Myocyte (in vitro differentiated cells): ENCODE measurements at regions not wholly inside any gene's neighbourhood (a gene's known extent, or its start where the extent isn't known, plus 50 kb on each side); places are given as distances from the start of the nearest gene placed in this dataset.

Experiments
- DNase-seq: peaks from one replicate; pipeline ENCODE4 v3.0.0-alpha.2; 2012; ENCODE audit warnings: low read depth

DNA sequence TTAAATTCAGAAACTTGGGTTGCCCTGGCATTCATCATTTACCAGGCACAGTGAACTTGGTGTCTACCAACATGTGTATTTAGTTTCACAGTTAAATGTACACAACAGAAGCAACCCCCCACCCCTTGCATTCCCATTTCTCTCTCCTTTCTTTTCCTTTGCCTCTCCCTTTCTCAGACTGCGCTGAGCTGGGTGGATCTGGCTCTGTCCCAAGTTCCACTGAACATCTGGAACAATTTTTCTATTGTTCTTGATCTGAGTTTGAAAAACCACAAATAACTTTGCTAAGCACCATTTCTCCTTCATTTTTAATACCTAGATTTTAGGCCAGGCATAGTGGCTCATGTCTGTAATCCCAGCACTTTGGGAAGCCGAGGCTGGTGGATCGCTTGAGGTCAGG, 242.2 kb downstream of the ABHD5 start:
- DNase-seq, result no peak

DNA sequence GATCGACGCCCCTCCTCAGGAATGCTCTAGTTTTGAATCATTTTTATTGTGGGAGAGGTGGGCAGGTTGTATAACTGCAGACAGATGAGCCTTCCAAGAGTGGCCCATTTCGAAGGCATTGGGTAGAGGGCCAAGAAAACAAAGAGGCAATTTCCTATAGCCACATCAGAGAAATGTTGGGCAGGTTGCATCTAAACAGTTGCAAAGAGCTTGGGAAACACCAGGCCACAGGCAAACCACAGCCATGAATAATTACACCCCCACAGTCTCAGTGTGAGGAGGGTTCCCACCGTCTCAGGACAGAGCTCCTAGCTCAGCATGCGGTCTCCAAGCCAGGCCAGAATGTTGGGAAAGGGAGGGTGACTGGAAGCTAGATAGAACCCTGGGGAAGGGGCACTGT, 257.3 kb downstream of the ABHD5 start:
- DNase-seq, result peak; percentile 68

DNA sequence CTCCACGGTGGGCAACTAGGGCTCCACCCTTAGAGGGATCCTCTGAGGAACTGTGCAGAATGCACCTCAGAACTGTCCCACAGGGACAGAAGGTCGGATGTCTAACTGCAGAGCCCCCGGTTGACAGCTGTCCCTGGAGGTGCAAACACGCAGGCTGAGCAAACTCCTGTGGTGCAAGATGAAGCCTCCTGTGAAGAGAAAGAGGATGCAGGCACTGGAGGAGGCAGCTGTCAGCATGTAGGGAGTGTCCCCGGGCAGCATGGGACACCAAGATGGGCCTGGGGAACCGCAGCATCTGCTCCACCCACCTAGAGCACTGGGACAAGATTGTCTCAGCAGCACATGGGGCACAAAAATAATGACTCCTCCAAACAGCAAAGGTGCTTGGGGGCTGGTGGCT, 258.9 kb downstream of the ABHD5 start:
- DNase-seq, result peak; percentile 58

DNA sequence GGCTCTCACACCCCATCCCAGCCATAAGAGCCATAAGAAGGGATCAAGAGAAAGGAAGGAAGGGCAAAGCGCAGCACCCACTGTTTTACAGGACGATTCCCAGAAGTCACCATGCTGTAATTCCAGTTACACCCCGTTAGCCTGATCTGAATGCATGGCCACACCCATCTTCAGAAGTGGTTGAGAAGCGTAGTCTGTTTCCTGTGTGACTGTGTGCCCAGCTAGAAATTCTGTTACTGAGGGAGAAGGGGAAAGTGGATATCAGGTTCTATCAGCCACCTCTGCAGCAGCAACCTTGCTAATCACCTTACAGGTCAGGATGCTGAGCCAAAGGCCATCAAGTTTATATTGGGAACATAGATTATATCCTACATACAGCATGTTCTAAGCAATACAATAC, 260.0 kb downstream of the ABHD5 start:
- DNase-seq, result no peak

DNA sequence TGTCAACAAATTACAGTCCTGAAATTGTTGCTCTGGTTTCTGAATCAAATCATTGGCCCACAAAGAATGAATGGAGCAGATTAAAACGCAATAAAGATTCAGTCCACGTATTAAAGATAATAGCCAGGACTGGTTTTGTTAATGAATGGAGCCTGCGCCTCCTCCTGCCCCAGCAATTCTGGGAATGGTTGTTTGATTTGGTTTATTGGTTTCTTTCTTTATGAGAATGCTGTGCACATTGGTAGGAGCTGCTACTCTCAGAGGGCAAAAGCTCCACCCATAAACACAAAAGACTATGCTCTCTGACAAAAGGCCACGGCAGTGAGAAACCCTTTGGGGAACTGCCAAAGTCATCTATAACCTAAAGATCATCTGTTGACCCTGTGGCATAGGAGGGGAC, 261.1 kb downstream of the ABHD5 start:
- no peak for DNase-seq

DNA sequence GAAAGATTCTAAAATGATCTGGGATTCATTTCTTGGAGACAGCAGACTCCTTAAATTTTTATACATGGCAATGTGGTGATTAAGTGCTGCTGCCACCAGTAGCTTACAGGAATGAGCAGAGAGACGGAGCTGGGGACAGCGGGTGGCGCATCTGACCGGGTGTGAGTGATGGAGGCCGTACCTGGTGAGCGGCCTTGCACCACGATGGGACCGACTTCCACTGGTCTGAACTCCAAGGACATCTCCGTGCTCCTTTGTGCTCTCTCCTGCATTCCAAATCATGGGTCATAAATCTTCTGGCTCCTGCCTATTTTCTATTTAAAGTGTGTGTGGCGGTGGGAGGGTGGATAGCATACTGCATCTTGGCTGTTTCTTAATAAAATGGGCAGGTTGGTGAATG, 262.6 kb downstream of the ABHD5 start:
- no peak for DNase-seq

DNA sequence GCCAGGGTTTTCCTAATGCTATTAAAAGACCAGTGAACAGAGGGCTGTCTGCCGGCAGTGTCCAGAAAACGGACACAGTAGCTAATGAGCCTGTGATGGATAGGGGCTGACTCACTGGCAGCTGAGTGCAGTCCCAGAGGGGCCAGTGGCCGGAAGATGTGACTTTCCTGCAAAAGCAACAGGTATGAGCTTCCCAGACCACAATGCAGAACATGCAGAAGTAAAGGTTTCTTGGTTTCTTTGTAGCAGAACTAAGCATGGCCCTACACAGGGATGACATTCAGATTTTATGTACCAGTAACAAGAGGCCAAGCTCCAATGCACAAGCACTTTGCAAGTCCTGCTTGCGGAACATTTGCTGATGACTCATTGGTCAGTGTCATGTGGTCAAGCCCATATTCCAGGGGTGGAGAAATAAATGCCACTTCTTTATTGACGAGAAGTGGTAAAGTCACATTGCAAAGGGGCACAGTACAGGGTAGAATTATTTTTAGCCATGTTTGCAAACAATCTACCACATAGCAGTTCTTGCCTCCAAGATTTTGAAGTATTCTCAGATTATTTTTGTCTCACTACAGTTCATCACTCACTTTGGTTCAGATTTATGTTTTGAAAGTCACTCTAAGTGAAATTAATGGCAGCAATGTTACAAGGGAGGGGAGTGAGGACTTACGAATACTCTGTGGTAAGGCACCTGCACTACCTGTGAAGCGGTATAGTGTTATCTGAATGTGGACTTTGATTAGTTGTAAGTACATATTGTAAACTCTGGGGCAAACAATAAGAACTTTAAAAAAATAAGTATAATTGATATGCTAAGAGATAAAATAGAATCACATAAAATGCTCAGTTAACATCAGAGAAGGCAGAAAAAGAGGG, 263.3 kb downstream of the ABHD5 start:
- peak; percentile 90 for DNase-seq

GRCh38 chr3:43956945-43957344, 266.2 kb downstream of the ABHD5 start:
- no peak for DNase-seq

GRCh38 chr3:43957553-43957952, 266.8 kb downstream of the ABHD5 start:
- no peak for DNase-seq

GRCh38 chr3:43958005-43958770, 267.4 kb downstream of the ABHD5 start:
- no peak for DNase-seq

DNA sequence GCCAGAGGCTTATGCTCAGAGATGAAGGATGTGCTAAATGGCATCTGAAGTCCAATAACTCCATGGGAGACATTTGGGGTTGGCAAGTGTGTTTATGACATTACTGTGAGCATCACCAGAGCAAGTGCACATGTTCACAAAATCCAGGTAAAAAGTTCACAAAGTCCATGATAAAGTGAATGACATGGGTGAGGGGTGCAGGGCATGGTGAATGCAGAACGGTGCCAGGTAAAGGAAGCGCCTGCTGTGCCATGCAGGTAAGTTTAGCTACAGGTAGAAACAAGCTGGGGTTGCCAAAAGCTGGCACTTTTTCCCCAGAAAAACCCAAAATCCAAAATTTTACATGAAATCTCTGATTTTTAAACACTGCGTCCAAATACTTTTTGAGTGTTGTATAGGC, 268.2 kb downstream of the ABHD5 start:
- no peak for DNase-seq

GRCh38 chr3:43959498-43960447, 269.0 kb downstream of the ABHD5 start:
- DNase-seq, result peak; percentile 49

DNA sequence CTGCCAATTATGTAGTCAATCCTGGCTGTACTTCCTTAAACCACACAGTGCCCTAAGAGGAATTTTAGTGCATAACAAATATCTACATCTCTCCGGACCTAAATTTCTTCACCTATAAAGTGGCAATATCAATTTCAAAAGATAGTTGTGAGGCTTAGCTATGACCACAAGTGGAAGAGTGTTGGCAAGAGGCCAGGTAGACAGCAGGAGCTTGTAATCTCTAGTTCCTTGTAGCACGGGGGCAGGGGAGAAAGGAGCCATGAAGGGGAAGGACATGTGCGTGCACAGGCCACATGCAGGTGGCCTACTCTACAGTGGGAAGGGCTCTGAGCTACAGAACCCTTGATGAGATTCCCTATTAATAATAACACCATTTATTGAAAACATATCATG, 269.7 kb downstream of the ABHD5 start:
- DNase-seq, result peak; percentile 57

DNA sequence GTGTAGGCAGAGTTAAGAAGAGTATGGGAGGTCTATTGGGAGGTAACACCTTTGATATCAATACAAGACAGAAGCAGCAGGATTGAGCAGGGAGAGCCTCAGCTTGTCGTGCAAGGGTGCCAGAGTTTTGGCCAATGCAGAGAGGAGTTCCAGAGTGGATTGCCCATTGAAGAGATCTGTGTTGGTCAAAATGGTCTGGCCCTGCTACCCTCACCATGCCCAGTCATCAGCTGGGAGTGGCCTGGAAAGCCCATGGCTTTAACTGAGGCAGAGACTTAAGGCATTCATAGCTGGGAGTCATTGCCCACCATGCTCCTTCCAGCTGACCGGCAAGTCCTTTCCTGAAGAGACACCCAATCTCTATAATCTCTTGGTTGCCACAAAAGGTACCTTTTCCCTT, 271.3 kb downstream of the ABHD5 start:
- DNase-seq, result no peak

DNA sequence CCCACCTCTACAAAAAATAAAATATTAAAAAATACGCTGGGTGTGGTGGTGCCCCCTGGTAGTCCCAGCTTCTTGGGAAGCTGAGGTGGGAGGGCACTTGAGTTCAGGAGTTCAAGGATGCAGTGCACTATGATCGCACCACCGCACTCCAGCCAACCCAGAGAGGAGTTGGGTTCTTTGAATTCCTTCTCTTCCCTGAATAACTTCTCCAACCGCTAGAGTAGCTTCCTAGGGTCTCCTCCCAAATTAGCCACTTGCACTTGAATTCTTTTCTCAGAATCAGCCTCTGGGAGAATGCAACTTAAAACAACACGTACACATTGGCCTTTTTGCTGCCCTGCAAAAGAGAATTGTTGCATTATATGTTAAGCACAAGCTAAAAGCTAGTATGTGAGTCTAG, 272.5 kb downstream of the ABHD5 start:
- no peak for DNase-seq

DNA sequence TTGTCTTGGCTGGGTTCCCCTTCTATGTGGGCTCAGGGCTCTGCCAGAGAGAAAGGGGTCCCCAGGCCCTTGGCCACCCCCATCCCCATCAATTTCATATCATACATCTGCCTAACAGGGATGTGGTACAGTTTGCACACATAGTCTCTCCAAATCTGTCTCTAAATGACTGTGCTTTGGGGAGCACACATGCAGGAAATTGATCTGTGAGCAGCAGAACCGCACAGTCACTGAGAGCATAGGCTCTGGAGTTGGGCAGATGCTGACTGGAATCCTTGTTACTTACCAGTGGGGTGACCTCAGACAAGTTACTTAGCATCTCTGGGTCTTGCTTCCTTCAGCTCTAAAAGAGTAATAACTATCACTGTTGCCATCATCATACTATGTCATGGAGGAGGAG, 273.9 kb downstream of the ABHD5 start:
- no peak for DNase-seq

- DNase-seq, result no peak
These were observed 274.9 kb downstream of the ABHD5 start for GRCh38 chr3:43965656-43966055.

GRCh38 chr3:43966126-43966525, 275.4 kb downstream of the ABHD5 start:
- no peak for DNase-seq

DNA sequence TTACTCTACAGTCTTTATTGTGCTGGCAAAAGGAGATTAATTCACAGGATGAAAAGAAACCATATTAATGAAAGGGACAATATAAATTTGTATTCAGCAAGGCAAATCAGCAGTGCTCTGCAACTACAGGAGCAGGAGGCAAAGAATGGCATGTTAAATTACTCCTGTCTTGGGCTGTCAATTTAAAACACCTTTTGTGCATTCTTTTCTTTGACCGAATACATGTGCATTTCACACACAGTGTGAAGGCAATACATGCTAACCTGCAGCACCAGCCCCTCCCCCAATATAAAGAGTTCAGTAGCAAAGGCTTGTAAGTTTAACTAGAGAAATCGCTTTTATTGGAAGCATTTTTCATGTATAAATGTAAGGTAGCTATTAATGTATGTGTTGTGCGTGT, 275.2 kb upstream of the TOPAZ1 start:
- DNase-seq, result no peak

DNA sequence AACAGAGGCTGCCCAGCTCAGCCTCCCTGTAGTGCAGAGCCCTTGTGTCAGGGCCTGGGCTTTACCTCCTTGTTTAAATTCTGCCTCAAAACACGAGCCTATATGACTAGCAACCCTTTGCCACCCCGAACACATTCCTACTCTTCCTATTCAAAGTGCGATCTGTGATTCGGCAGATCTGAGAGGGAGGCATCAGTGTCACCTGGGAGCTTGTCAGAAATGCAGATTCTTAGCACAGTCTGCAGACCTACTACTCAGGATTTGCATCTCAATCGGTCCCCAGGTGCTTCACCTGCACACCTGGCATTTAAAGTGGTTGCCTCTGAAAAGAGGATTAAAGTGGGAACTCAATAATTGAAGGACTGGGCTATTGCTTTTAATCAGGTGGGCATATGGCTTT, 273.2 kb upstream of the TOPAZ1 start:
- no peak for DNase-seq

DNA sequence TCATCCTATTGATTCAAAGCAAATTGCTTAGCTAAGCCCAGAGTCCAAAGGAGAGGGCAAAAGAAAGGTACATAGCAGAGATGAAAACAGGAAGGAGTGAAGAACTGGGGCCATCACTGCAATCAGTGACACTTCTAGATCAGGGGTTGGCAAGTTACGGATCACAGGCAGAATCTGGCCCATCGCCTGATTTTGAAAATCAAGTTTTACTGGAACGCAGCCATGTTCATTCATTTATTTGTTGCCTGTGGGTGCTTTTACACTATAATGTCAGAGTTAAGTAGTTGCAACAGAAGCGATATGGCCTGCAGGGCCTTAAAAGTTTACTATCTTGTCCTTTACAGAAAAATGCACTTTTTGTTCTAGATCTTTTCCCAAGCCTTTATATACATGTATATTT, 271.7 kb upstream of the TOPAZ1 start:
- no peak for DNase-seq

- no peak for DNase-seq
These were observed 271.3 kb upstream of the TOPAZ1 start for GRCh38 chr3:43970351-43970750.
